Kasumi-1 (cell line): ENCODE measurements at regions not wholly inside any gene's neighbourhood (a gene's known extent, or its start where the extent isn't known, plus 50 kb on each side); places are given as distances from the start of the nearest gene placed in this dataset.

Source experiments
- DNase-seq, 2 experiments: peaks; one replicate each; lab custom pipeline; 2025; lab: John Stamatoyannopoulos, UW

- DNase-seq, result no peak
Observed at GRCh38 chr1:102050556-102050955, 53.8 kb upstream of the OLFM3 start.

- DNase-seq, result no peak
Observed at GRCh38 chr1:102047724-102048123, 51.0 kb upstream of the OLFM3 start.
